IPS-20b (cell line): ENCODE measurements at regions not wholly inside any gene's neighbourhood (a gene's known extent, or its start where the extent isn't known, plus 50 kb on each side); places are given as distances from the start of the nearest gene placed in this dataset.

Source experiments
- H3K27ac ChIP-seq: one replicate; pipeline ENCODE4 v1.5.1; 2013; ENCODE audit warnings: low read length
- H3K27me3 ChIP-seq: 2 replicates; pipeline ENCODE4 v1.6.1; 2013; ENCODE audit warnings: mild to moderate bottlenecking, low read length, inconsistent platforms; ENCODE audit not compliant: insufficient read depth
- H3K36me3 ChIP-seq: 2 replicates; pipeline ENCODE4 v1.6.1; 2013; ENCODE audit warnings: low read depth, mild to moderate bottlenecking, inconsistent platforms, low read length, moderate library complexity; ENCODE audit not compliant: insufficient read depth
- H3K4me1 ChIP-seq: 2 replicates; pipeline ENCODE4 v1.6.1; 2013; ENCODE audit warnings: mild to moderate bottlenecking, control low read depth, inconsistent platforms, low read length, moderate library complexity; ENCODE audit not compliant: insufficient read depth
- H3K4me3 ChIP-seq: 2 replicates; pipeline ENCODE4 v1.5.1; 2013; ENCODE audit warnings: mild to moderate bottlenecking, low read length, inconsistent platforms
- H3K9ac ChIP-seq: 2 replicates; pipeline ENCODE4 v1.6.1; 2013; ENCODE audit warnings: low read depth, mild to moderate bottlenecking, inconsistent platforms, low read length, moderate library complexity
- H3K9me3 ChIP-seq: 2 replicates; pipeline ENCODE4 v1.6.1; 2013; ENCODE audit warnings: mild to moderate bottlenecking, low read depth, low read length, inconsistent platforms; ENCODE audit not compliant: insufficient read depth

GRCh38 chr10:2761971-2762370, 305.4 kb upstream of the PFKP start:
- Histone ChIP-seq H3K9ac (no peak overlapping the region), H3K4me1 (no peaks in the 10 kb centered on the region), H3K36me3 (no peaks in the 10 kb centered on the region), H3K9me3 (no peaks in the 10 kb centered on the region), H3K27ac (no peak overlapping the region), H3K4me3 (no peak overlapping the region), H3K27me3 (no peaks in the 10 kb centered on the region)

GRCh38 chr10:2761311-2761710, 306.0 kb upstream of the PFKP start:
- Histone ChIP-seq H3K9me3 (no peaks in the 10 kb centered on the region), H3K27me3 (no peaks in the 10 kb centered on the region)

DNA sequence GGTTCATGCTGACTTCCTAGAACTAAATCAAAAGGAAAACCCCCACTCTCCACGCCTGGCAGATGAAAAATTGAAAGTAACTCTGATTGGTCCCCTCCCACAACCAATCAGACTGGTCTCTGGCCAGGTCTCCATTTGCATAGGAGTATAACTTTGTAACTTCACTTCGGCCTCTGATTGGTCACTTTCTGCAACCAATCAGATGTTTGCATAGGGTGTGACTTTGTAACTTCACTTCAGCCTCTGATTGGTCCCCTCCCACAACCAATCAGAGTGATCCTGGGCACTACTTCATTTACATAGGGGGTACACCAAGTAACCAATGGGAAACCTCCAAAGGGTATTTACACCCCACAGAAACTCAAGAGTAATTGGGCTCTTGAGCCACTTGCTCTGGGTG, 306.6 kb upstream of the PFKP start:
- no peak overlapping the region for H3K4me3 ChIP-seq
- H3K27ac ChIP-seq: no peak overlapping the region
- H3K4me1 ChIP-seq: no peaks in the 10 kb centered on the region
- no peaks in the 10 kb centered on the region for H3K27me3 ChIP-seq
- no peaks in the 10 kb centered on the region for H3K36me3 ChIP-seq
- no peak overlapping the region for H3K9ac ChIP-seq
- H3K9me3 ChIP-seq: no peaks in the 10 kb centered on the region

More at GRCh38 chr10:2761311-2761710, 306.0 kb upstream of the PFKP start:
- H3K36me3 ChIP-seq: no peaks in the 10 kb centered on the region
- no peak overlapping the region for H3K27ac ChIP-seq
- no peak overlapping the region for H3K9ac ChIP-seq
- H3K4me3 ChIP-seq: no peak overlapping the region
- no peaks in the 10 kb centered on the region for H3K4me1 ChIP-seq

- H3K27me3 ChIP-seq: no peaks in the 10 kb centered on the region
- H3K4me3 ChIP-seq: no peak overlapping the region
- H3K9ac ChIP-seq: no peak overlapping the region
- H3K4me1 ChIP-seq: no peaks in the 10 kb centered on the region
- no peaks in the 10 kb centered on the region for H3K9me3 ChIP-seq
- H3K27ac ChIP-seq: no peak overlapping the region
- no peaks in the 10 kb centered on the region for H3K36me3 ChIP-seq
Measured at GRCh38 chr10:2759233-2759632, 308.1 kb upstream of the PFKP start.

GRCh38 chr10:2754943-2755342, 312.4 kb upstream of the PFKP start:
- Histone ChIP-seq H3K4me3 (no peak overlapping the region), H3K9me3 (no peaks in the 10 kb centered on the region), H3K9ac (no peak overlapping the region), H3K36me3 (no peaks in the 10 kb centered on the region), H3K27ac (no peak overlapping the region), H3K27me3 (no peaks in the 10 kb centered on the region), H3K4me1 (no peaks in the 10 kb centered on the region)

DNA sequence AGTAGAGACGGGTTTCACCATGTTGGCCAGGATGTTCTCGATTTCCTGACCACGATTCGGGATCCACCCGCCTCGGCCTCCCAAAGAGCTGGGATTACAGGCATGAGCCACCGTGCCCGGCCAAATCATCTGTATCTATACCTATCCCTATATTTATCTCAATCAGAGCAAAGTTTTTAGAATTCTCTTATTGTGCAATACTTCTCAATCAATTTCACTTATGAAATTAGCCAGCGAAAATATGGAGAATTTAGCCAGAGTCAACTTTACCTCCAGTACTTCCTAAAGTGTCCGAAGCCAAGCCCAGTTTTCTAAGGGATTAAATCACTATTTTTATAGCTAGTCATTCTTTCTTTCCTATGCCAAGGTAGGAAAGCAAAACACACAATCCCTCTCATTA, 319.1 kb upstream of the PFKP start:
- Histone ChIP-seq H3K4me3 (no peak overlapping the region), H3K9ac (no peak overlapping the region), H3K36me3 (no peaks in the 10 kb centered on the region), H3K9me3 (no peaks in the 10 kb centered on the region), H3K27me3 (no peaks in the 10 kb centered on the region), H3K27ac (no peak overlapping the region), H3K4me1 (no peaks in the 10 kb centered on the region)

DNA sequence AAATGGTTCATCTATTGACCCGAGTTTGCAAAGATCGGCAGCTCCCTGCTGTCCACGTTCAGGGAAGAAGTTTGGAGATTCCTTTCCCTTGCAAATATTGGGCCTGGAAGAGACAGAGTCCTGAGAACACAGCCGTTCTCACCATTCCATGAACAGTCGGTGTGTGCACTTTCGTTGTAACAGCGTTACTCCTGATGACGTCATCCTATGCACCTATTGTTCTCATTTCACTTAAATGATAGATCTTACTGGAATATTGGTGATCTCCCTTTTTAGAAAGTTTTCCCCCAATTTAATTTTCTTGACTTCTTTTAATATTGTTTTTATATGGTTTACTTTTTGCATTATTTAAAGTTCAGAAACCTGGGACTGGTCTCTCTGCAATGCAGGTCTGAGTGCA, 320.7 kb upstream of the PFKP start:
- no peaks in the 10 kb centered on the region for H3K27me3 ChIP-seq
- H3K9ac ChIP-seq: no peak overlapping the region
- no peak overlapping the region for H3K4me3 ChIP-seq
- no peaks in the 10 kb centered on the region for H3K36me3 ChIP-seq
- H3K27ac ChIP-seq: no peak overlapping the region
- no peaks in the 10 kb centered on the region for H3K9me3 ChIP-seq
- no peaks in the 10 kb centered on the region for H3K4me1 ChIP-seq

GRCh38 chr10:2745666-2746065, 321.7 kb upstream of the PFKP start:
- Histone ChIP-seq H3K36me3 (no peaks in the 10 kb centered on the region), H3K4me3 (no peak overlapping the region), H3K27me3 (no peaks in the 10 kb centered on the region)

GRCh38 chr10:2744547-2745200, 322.7 kb upstream of the PFKP start:
- no peak overlapping the region for H3K27ac ChIP-seq
- no peaks in the 10 kb centered on the region for H3K4me1 ChIP-seq
- no peaks in the 10 kb centered on the region for H3K27me3 ChIP-seq
- H3K9ac ChIP-seq: no peak overlapping the region
- no peak overlapping the region for H3K4me3 ChIP-seq
- H3K9me3 ChIP-seq: no peaks in the 10 kb centered on the region
- H3K36me3 ChIP-seq: no peaks in the 10 kb centered on the region

More at GRCh38 chr10:2745666-2746065, 321.7 kb upstream of the PFKP start:
- H3K4me1 ChIP-seq: no peaks in the 10 kb centered on the region
- no peaks in the 10 kb centered on the region for H3K9me3 ChIP-seq
- H3K27ac ChIP-seq: no peak overlapping the region
- H3K9ac ChIP-seq: no peak overlapping the region

GRCh38 chr10:2734603-2735002, 332.7 kb upstream of the PFKP start:
- Histone ChIP-seq H3K9ac (no peak overlapping the region), H3K4me1 (no peaks in the 10 kb centered on the region), H3K27me3 (no peaks in the 10 kb centered on the region), H3K4me3 (no peak overlapping the region), H3K9me3 (no peaks in the 10 kb centered on the region), H3K36me3 (no peaks in the 10 kb centered on the region), H3K27ac (no peak overlapping the region)

DNA sequence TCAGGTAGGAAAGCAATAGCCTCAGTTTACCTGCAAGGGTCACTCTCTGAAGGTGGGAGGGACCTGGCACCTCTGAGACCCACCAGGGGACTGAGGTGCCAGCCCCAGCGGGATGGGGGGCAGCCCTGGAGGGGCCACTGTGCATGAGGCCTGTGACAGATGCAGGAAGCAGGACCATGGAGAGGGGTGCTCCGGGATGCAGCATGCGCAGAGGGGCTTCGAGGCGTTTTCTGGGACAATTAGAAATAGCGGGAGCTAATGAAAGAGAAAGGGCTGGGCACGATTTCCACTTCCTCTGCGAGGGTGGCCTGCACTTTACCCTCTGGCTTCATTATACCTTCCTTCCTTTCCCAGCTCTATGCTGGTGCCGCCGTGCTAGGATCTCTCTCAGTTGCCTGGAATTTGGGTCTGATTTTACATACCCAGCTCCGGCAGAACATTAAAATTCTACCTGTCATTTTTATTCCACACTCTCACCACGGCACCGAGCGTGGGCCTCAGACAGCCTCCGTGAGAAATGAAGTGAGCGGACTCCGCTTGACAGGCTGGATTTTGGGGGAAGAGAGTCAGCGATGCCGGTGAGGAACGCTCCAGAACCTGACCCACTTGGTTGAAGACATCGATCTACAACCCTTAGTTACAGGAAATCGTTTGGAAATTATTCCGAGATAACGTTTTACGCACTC, 333.9 kb upstream of the PFKP start:
- Histone ChIP-seq H3K4me1 (no peaks in the 10 kb centered on the region), H3K4me3 (no peak overlapping the region), H3K9me3 (no peaks in the 10 kb centered on the region), H3K9ac (no peak overlapping the region), H3K27me3 (no peaks in the 10 kb centered on the region), H3K36me3 (no peaks in the 10 kb centered on the region), H3K27ac (no peak overlapping the region)

- Histone ChIP-seq H3K4me3 (no peak overlapping the region), H3K4me1 (no peaks in the 10 kb centered on the region), H3K9ac (no peak overlapping the region), H3K27ac (no peak overlapping the region), H3K36me3 (no peaks in the 10 kb centered on the region), H3K9me3 (no peaks in the 10 kb centered on the region), H3K27me3 (no peaks in the 10 kb centered on the region)
Measured at GRCh38 chr10:2731940-2732339, 335.4 kb upstream of the PFKP start.
